Mucosa of stomach (tissue), 1 donor: ENCODE measurements at regions not wholly inside any gene's neighbourhood (a gene's known extent, or its start where the extent isn't known, plus 50 kb on each side); places are given as distances from the start of the nearest gene placed in this dataset.
"Not testable (repeated sequence)": the region's sequence is repeated elsewhere in the genome, so short reads cannot be mapped to it uniquely, and the experiment has no call there.

ENCODE experiments used
- H3K27me3 ChIP-seq: one replicate; pipeline ENCODE4 v1.7.0; 2013; ENCODE audit warnings: mild to moderate bottlenecking, low read length; ENCODE audit not compliant: control insufficient read depth, insufficient read depth
- H3K36me3 ChIP-seq: one replicate; pipeline ENCODE4 v1.7.0; 2013; ENCODE audit warnings: low read length; ENCODE audit not compliant: control insufficient read depth, insufficient read depth
- H3K4me1 ChIP-seq: one replicate; pipeline ENCODE4 v1.7.0; 2013; ENCODE audit warnings: mild to moderate bottlenecking, low read length; ENCODE audit not compliant: control insufficient read depth, insufficient read depth
- H3K4me3 ChIP-seq: one replicate; pipeline ENCODE4 v1.7.0; 2013; ENCODE audit warnings: low read length
- H3K9ac ChIP-seq: one replicate; pipeline ENCODE4 v1.7.0; 2013; ENCODE audit warnings: mild to moderate bottlenecking, low read length, moderate library complexity
- H3K9me3 ChIP-seq: one replicate; pipeline ENCODE4 v1.7.0; 2013; ENCODE audit warnings: mild to moderate bottlenecking, low read length, moderate library complexity; ENCODE audit not compliant: control insufficient read depth
- donor health status: Pancreatic carcinoma.

DNA sequence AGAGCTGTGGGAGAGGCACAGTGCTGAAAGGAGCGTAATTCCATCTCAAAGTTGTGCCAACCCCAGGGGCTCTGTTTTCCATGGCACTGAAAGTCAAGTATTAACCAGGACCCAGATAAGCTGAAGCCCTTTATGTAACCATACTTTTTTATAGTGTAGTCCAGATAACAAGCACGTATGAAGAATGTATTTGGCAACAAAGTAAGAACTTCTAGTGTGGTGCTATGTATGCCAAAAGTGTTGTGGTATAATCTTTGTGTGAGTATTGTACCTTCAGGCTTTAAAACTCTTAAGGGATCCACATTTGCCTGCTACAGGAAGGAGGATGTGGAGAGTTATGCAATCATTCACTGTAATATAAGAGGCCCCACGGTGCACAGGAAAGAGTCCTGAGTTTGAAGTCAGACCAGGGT lies 129.4 kb downstream of the IBTK start:
- Histone ChIP-seq H3K4me1 (no peaks in the 10 kb centered on the region), H3K9me3 (no peaks in the 10 kb centered on the region), H3K4me3 (no peak overlapping the region), H3K36me3 (no peaks in the 10 kb centered on the region), H3K9ac (no peak overlapping the region), H3K27me3 (no peaks in the 10 kb centered on the region)

- H3K9me3 ChIP-seq, result no peaks in the 10 kb centered on the region
- H3K4me3 ChIP-seq, result no peak overlapping the region
- H3K27me3 ChIP-seq, result no peaks in the 10 kb centered on the region
- H3K9ac ChIP-seq, result no peak overlapping the region
- no peaks in the 10 kb centered on the region for H3K36me3 ChIP-seq
- no peaks in the 10 kb centered on the region for H3K4me1 ChIP-seq
Measured at GRCh38 chr6:82114748-82115147, 132.8 kb downstream of the IBTK start.

DNA sequence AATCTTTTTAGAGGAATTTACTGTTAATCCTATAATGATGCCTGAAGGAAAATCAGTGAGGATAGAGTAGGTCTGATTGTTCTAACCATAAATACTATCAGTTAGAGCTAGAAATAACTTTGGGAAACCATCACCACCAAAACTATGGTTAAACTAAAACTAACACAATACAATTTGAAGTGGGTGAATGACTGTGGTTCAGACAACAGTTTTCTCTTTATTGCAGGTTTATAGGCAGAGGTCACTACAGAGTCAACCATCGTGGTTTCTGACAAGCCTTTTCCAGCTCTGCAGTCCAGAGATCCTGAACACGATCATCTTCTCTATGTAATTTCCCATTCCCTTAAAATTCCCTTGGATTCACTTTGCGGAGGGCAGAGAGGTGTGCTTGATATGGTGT lies 134.3 kb downstream of the IBTK start:
- Histone ChIP-seq H3K27me3 (no peaks in the 10 kb centered on the region), H3K9ac (no peak overlapping the region), H3K4me3 (no peak overlapping the region), H3K36me3 (no peaks in the 10 kb centered on the region), H3K4me1 (no peaks in the 10 kb centered on the region), H3K9me3 (no peaks in the 10 kb centered on the region)

- H3K9me3 ChIP-seq, result no peaks in the 10 kb centered on the region
- H3K36me3 ChIP-seq, result no peaks in the 10 kb centered on the region
- no peaks in the 10 kb centered on the region for H3K4me1 ChIP-seq
- no peaks in the 10 kb centered on the region for H3K27me3 ChIP-seq
- H3K9ac ChIP-seq, result no peak overlapping the region
- H3K4me3 ChIP-seq, result no peak overlapping the region
Measured at GRCh38 chr6:82111818-82112217, 135.7 kb downstream of the IBTK start.

DNA sequence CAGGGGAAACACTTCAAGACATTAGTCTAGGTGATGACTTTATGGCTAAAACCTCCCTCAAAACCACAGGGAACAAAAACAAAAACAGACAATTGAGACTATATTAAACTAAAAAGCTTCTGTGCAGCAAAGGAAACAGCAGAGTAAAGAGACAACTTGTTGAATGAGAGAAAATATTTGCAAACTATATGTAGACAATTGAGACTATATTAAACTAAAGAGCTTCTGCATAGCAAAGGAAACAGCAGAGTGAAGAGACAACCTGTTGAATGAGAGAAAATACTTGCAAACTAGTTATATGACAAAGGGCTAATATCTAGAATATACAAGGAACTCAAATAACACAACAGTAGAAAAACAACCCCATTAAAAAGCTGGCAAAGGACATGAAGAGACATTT lies 136.4 kb downstream of the IBTK start:
- no peaks in the 10 kb centered on the region for H3K4me1 ChIP-seq
- H3K4me3 ChIP-seq, result no peak overlapping the region
- no peaks in the 10 kb centered on the region for H3K9me3 ChIP-seq
- no peaks in the 10 kb centered on the region for H3K27me3 ChIP-seq
- no peaks in the 10 kb centered on the region for H3K36me3 ChIP-seq
- no peak overlapping the region for H3K9ac ChIP-seq

DNA sequence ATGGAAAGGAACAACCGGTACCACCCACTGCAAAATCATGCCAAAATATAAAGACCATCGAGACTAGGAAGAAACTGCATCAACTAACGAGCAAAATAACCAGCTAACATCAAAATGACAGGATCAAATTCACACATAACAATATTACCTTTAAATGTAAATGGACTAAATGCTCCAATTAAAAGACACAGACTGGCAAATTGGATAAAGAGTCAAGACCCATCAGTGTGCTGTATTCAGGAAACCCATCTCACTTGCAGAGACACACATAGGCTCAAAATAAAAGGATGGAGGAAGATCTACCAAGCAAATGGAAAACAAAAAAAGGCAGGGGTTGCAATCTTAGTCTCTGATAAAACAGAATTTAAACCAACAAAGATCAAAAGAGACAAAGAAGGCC lies 144.4 kb downstream of the IBTK start:
- H3K4me1 ChIP-seq, H3K4me3 ChIP-seq, H3K27me3 ChIP-seq, H3K9me3 ChIP-seq, H3K36me3 ChIP-seq, H3K9ac ChIP-seq: not testable (repeated sequence)

DNA sequence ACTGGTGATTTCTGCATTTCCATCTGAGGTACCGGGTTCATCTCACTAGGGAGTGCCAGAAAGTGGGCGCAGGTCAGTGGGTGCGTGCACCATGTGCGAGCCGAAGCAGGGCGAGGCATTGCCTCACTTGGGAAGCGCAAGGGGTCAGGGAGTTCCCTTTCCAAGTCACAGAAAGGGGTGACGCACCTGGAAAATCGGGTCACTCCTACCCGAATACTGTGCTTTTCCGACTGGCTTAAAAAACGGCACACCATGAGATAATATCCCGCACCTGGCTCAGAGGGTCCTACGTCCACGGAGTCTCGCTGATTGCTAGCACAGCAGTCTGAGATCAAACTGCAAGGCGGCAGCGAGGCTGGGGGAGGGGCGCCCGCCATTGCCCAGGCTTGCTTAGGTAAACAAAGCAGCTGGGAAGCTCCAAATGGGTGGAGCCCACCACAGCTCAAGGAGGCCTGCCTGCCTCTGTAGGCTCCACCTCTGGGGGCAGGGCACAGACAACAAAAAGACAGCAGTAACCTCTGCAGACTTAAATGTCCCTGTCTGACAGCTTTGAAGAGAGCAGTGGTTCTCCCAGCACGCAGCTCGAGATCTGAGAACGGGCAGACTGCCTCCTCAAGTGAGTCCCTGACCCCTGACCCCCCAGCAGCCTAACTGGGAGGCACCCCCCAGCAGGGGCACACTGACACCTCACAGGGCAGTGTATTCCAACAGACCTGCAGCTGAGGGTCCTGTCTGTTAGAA lies 146.0 kb downstream of the IBTK start:
- H3K4me1 ChIP-seq, H3K4me3 ChIP-seq, H3K9ac ChIP-seq, H3K27me3 ChIP-seq, H3K9me3 ChIP-seq, H3K36me3 ChIP-seq: not testable (repeated sequence)

DNA sequence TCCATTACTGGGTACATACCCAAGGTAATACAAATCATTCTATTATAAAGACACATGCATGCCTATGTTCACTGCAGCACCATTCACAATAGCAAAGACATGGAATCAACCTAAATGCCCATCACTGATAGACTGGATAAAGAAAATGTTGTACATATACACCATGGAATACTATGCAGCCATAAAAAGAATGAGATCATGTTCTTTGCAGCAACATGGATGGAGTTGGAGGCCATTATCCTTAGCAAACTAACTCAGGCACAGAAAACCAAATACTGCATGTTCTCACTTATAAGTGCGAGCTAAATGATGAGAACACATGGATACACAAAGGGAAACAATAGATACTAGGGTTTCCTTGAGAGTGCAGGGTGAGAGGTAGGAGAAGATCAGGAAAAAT lies 146.8 kb downstream of the IBTK start:
- H3K36me3 ChIP-seq, H3K4me1 ChIP-seq, H3K9me3 ChIP-seq, H3K9ac ChIP-seq, H3K27me3 ChIP-seq, H3K4me3 ChIP-seq: not testable (repeated sequence)

DNA sequence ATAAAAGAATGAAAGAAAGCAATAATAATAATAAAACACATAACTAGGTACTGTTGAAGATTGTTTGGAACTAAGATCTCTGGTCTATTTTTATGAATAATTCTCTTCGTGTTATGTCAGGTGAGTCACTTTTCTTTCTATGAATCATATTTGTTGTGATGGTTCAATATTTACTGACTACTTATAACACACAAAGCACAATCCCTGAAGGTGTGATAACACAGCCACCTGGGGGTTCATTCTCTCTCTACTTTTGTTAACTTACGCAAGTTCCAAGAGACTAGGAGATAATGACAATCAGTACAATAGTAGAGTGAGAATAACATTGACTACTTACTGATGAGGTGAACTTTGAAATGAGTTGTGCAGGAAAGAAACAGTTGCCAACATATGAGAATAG lies 149.9 kb downstream of the IBTK start:
- no peaks in the 10 kb centered on the region for H3K36me3 ChIP-seq
- no peaks in the 10 kb centered on the region for H3K27me3 ChIP-seq
- H3K9me3 ChIP-seq, result no peaks in the 10 kb centered on the region
- no peak overlapping the region for H3K9ac ChIP-seq
- H3K4me3 ChIP-seq, result no peak overlapping the region
- H3K4me1 ChIP-seq, result no peaks in the 10 kb centered on the region

- Histone ChIP-seq H3K9me3 (no peaks in the 10 kb centered on the region), H3K36me3 (no peaks in the 10 kb centered on the region), H3K27me3 (no peaks in the 10 kb centered on the region), H3K9ac (no peak overlapping the region), H3K4me3 (no peak overlapping the region), H3K4me1 (no peaks in the 10 kb centered on the region)
Measured at GRCh38 chr6:82095091-82095490, 152.5 kb downstream of the IBTK start.

DNA sequence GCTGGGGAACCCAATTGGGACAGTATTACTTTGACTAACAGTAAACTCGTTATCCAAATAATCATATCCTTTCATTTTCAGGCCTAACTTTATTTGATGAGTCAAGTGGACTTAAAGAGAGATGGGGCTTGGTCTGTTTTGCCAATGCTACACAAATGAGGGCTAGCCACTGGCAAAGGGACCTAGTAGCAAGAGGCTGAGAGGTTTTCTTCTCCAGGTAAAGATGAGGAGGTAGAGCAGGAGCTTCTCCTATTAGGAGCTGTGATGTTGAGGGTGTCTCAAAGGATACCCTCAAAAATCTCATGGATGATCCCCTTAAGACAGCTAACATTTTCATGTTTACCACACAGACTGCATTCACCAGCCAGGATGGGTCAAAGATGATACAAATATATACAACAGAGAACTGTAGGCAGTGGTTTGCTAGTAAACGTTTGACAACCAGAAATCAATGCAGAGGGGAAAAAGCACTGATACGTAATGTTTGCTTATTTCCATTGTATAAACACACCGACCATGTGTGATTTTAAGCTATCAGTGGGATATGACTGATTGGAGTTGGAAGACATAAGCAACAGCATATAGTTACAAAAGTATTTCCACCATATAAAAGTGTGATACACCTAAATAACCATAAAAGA lies 153.3 kb downstream of the IBTK start:
- Histone ChIP-seq H3K36me3 (no peaks in the 10 kb centered on the region), H3K9me3 (no peaks in the 10 kb centered on the region), H3K27me3 (no peaks in the 10 kb centered on the region), H3K9ac (no peak overlapping the region), H3K4me1 (no peaks in the 10 kb centered on the region), H3K4me3 (no peak overlapping the region)

GRCh38 chr6:82088978-82089771 lies 158.4 kb downstream of the IBTK start:
- Histone ChIP-seq H3K36me3 (no peaks in the 10 kb centered on the region), H3K4me1 (no peaks in the 10 kb centered on the region), H3K9ac (no peak overlapping the region), H3K27me3 (no peaks in the 10 kb centered on the region), H3K4me3 (no peak overlapping the region), H3K9me3 (no peaks in the 10 kb centered on the region)
